IMR-90 (cell line): ENCODE measurements at regions not wholly inside any gene's neighbourhood (a gene's known extent, or its start where the extent isn't known, plus 50 kb on each side); places are given as distances from the start of the nearest gene placed in this dataset.

Experiments
- ATAC-seq: fragments of 200-7000 bp; cut with Tn5 transposase; 2 replicates; pipeline ENCODE4 v1.9.1; 2020; ENCODE audit warnings: low read depth, mild to moderate bottlenecking, moderate library complexity
- BruUV-seq: library from RNA; stranded (reverse); fragments of 400-500 nt; replicated peaks from 2 replicates; lab custom pipeline; 2021; lab: Mats Ljungman, UMichigan
- CTCF ChIA-PET: fragments of 300-600 bp; formaldehyde crosslinking; extraction: SDS; loops from one replicate; lab custom pipeline; 2021; ENCODE audit warnings: antibody characterized with exemption; lab: Yijun Ruan, JAX
- POLR2A ChIA-PET: fragments of 300-600 bp; sonication (Branson Sonifier 250); formaldehyde crosslinking; loops from one replicate; lab custom pipeline; 2022; ENCODE audit warnings: antibody characterized with exemption; ENCODE audit not compliant: unreplicated experiment; lab: Charles Lee
- DNase-seq: peaks from one replicate; pipeline ENCODE4 v3.0.0; 2013
- H2AFZ ChIP-seq: replicated peaks from 2 replicates; pipeline ENCODE3; 2013; ENCODE audit warnings: low read length, mild to moderate bottlenecking; ENCODE audit not compliant: poor library complexity
- H2AK5ac ChIP-seq: 2 replicates; pipeline ENCODE4 v1.6.1; 2013; ENCODE audit warnings: low read depth, low read length, inconsistent platforms
- H2AK9ac ChIP-seq: replicated peaks from 2 replicates; pipeline ENCODE3; 2013; ENCODE audit warnings: mild to moderate bottlenecking, low read depth, low read length, moderate library complexity; ENCODE audit not compliant: poor library complexity
- H2BK120ac ChIP-seq: 2 replicates; pipeline ENCODE4 v1.6.1; 2013; ENCODE audit warnings: low read depth, low read length, inconsistent platforms
- H2BK15ac ChIP-seq: 3 replicates; pipeline ENCODE4 v1.6.1; 2013; ENCODE audit warnings: low read depth, low read length, inconsistent platforms
- H2BK20ac ChIP-seq: 2 replicates; pipeline ENCODE4 v1.6.1; 2013; ENCODE audit warnings: low read depth, mild to moderate bottlenecking, inconsistent platforms, low read length, moderate library complexity
- H2BK5ac ChIP-seq: 2 replicates; pipeline ENCODE4 v1.6.1; 2013; ENCODE audit warnings: mild to moderate bottlenecking, low read depth, low read length, inconsistent platforms; ENCODE audit not compliant: poor library complexity, severe bottlenecking
- H3K14ac ChIP-seq: replicated peaks from 2 replicates; pipeline ENCODE4 v1.6.1; 2013; ENCODE audit warnings: low read depth, low read length, inconsistent platforms
- H3K18ac ChIP-seq: 2 replicates; pipeline ENCODE4 v1.6.1; 2013; ENCODE audit warnings: low read depth, low read length, control low read depth
- H3K23ac ChIP-seq: 2 replicates; pipeline ENCODE4 v1.6.1; 2013; ENCODE audit warnings: low read depth, low read length, inconsistent platforms
- H3K27ac ChIP-seq: 2 replicates; pipeline ENCODE4 v1.5.1; 2013; ENCODE audit warnings: mild to moderate bottlenecking, control low read depth, low read length; ENCODE audit not compliant: insufficient read depth
- H3K27me3 ChIP-seq: 2 replicates; pipeline ENCODE4 v1.6.1; 2013; ENCODE audit warnings: low read length; ENCODE audit not compliant: control insufficient read depth, insufficient read depth
- H3K36me3 ChIP-seq: 2 replicates; pipeline ENCODE4 v1.6.1; 2013; ENCODE audit warnings: low read length, mixed read lengths; ENCODE audit not compliant: control insufficient read depth, insufficient read depth
- H3K4ac ChIP-seq: 2 replicates; pipeline ENCODE4 v1.6.1; 2013; ENCODE audit warnings: low read depth, low read length, inconsistent platforms
- H3K4me1 ChIP-seq: 2 replicates; pipeline ENCODE4 v1.6.1; 2013; ENCODE audit warnings: low read length, mixed read lengths; ENCODE audit not compliant: control insufficient read depth, insufficient read depth
- H3K4me2 ChIP-seq: 2 replicates; pipeline ENCODE4 v1.6.1; 2013; ENCODE audit warnings: low read depth, mild to moderate bottlenecking, control low read depth, low read length, moderate library complexity
- H3K4me3 ChIP-seq: 2 replicates; pipeline ENCODE4 v1.5.1; 2013; ENCODE audit warnings: low read depth, mild to moderate bottlenecking, control low read depth, low read length, moderate library complexity; ENCODE audit not compliant: insufficient read depth
- H3K56ac ChIP-seq: 2 replicates; pipeline ENCODE4 v1.6.1; 2013; ENCODE audit warnings: low read length, inconsistent platforms; ENCODE audit not compliant: insufficient read depth; ENCODE audit errors: extremely low read depth
- H3K79me1 ChIP-seq, 2 experiments: 2 replicates each; pipeline ENCODE4 v1.6.1; 2013; ENCODE audit warnings: low read length in 2 of 2, inconsistent platforms in 1 of 2, low read depth in 1 of 2
- H3K9ac ChIP-seq: 2 replicates; pipeline ENCODE4 v1.6.1; 2013; ENCODE audit warnings: low read depth, low read length, control low read depth
- H3K9me1 ChIP-seq: 2 replicates; pipeline ENCODE4 v1.6.1; 2013; ENCODE audit warnings: low read length, inconsistent platforms; ENCODE audit not compliant: insufficient read depth
- H3K9me3 ChIP-seq: 2 replicates; pipeline ENCODE4 v1.6.1; 2013; ENCODE audit warnings: low read length; ENCODE audit not compliant: control insufficient read depth, insufficient read depth
- H4K20me1 ChIP-seq: 2 replicates; pipeline ENCODE4 v1.6.1; 2013; ENCODE audit warnings: low read length, inconsistent platforms; ENCODE audit not compliant: insufficient read depth
- H4K5ac ChIP-seq: 2 replicates; pipeline ENCODE4 v1.6.1; 2013; ENCODE audit warnings: mild to moderate bottlenecking, low read depth, low read length, control low read depth
- H4K8ac ChIP-seq, 2 experiments: 2 replicates each; pipeline ENCODE4 v1.6.1; 2013; ENCODE audit warnings: low read depth in 2 of 2, low read length in 2 of 2, control low read depth in 1 of 2, inconsistent platforms in 1 of 2
- H4K91ac ChIP-seq: 2 replicates; pipeline ENCODE4 v1.6.1; 2013; ENCODE audit warnings: low read depth, low read length, inconsistent platforms; ENCODE audit not compliant: insufficient read depth
- BHLHE40 ChIP-seq: fragments of 150-350 bp; IDR thresholded peaks from 2 replicates; pipeline ENCODE4 v1.6.1; 2016; ENCODE audit warnings: mild to moderate bottlenecking, low read depth, low read length
- CEBPB ChIP-seq: IDR thresholded peaks from 2 replicates; pipeline ENCODE4 v1.6.1; 2012; ENCODE audit warnings: low read depth, low read length, improper control_type of control experiment
- CHD1 ChIP-seq: IDR thresholded peaks from 2 replicates; pipeline ENCODE4 v1.6.1; 2012; ENCODE audit warnings: low read depth, low read length, improper control_type of control experiment
- CTCF ChIP-seq: conservative IDR thresholded peaks from 2 replicates; pipeline ENCODE4 v1.5.1; 2012; ENCODE audit warnings: mild to moderate bottlenecking, low read depth, low read length, improper control_type of control experiment
- MAFK ChIP-seq: IDR thresholded peaks from 2 replicates; pipeline ENCODE4 v1.6.1; 2012; ENCODE audit warnings: low read depth, low read length, improper control_type of control experiment
- MAZ ChIP-seq: IDR thresholded peaks from 2 replicates; pipeline ENCODE4 v1.6.1; 2012; ENCODE audit warnings: low read depth, mild to moderate bottlenecking, low read length, improper control_type of control experiment, moderate library complexity, borderline replicate concordance
- MXI1 ChIP-seq: IDR thresholded peaks from 2 replicates; pipeline ENCODE4 v1.6.1; 2012; ENCODE audit warnings: low read depth, mild to moderate bottlenecking, low read length, moderate library complexity, borderline replicate concordance
- RCOR1 ChIP-seq: IDR thresholded peaks from 2 replicates; pipeline ENCODE4 v1.6.1; 2012; ENCODE audit warnings: mild to moderate bottlenecking, low read length, improper control_type of control experiment; ENCODE audit not compliant: insufficient replicate concordance
- RFX5 ChIP-seq: IDR thresholded peaks from 2 replicates; pipeline ENCODE4 v1.8.0; 2012; ENCODE audit warnings: low read depth, mild to moderate bottlenecking, low read length, moderate library complexity
- USF2 ChIP-seq: fragments of 150-350 bp; IDR thresholded peaks from 2 replicates; pipeline ENCODE4 v1.6.1; 2017; ENCODE audit warnings: mild to moderate bottlenecking, antibody characterized with exemption, low read length, low read depth
- WGBS, 2 experiments: methylation state at CpG; one replicate each; pipeline versions ENCODE4 v1.1.5 to v1.1.7; 2013; ENCODE audit warnings: missing lambda C conversion rate in 2 of 2; ENCODE audit not compliant: insufficient read length in 1 of 2; ENCODE audit errors: extremely low coverage in 2 of 2; 5-methylcytosine and 5-hydroxymethylcytosine counted together
- dilution Hi-C: fragments of 300-500 bp; cut with HindIII; formaldehyde crosslinking; loops from one replicate; pipeline ENCODE4 v1.14.3; 2018; ENCODE audit warnings: low sequenced_read_pairs; ENCODE audit not compliant: unreplicated experiment
- in situ Hi-C: fragments of 300-500 bp; cut with MboI; formaldehyde crosslinking; loops from 3 replicates; pipeline ENCODE4 v1.14.3; 2019; ENCODE audit warnings: low sequenced_read_pairs, inconsistent platforms, mixed read lengths
- intact Hi-C: fragments of 100-400 bp; cut with micrococcal nuclease; formaldehyde crosslinking; loops from 2 replicates; pipeline ENCODE4 v1.10.0; 2022

- dilution Hi-C loops, result no loop called here
- WGBS, 2 experiments, result 60% methylated on average over 1 of the region's 2 CpGs; no CpG with 5 or more reads in 1 of the 2 experiments
Measured at GRCh38 chr12:110998971-110999370, 78.6 kb upstream of the MYL2 start.

More at GRCh38 chr12:110998971-110999370, 78.6 kb upstream of the MYL2 start:
- BruUV-seq, result no TSS peak
- Histone ChIP-seq H3K4me2 (no peak overlapping the region), H4K20me1 (no peaks in the 10 kb centered on the region), H3K4ac (no peak overlapping the region), H2AFZ (no peak overlapping the region), H3K56ac (no peak overlapping the region), H2AK9ac (no peak overlapping the region), H4K5ac (no peak overlapping the region), H4K8ac (no peak overlapping the region), H3K4me3 (no peak overlapping the region), H3K9me1 (no peaks in the 10 kb centered on the region), H3K27me3 (no peaks in the 10 kb centered on the region), H3K27ac (no peak overlapping the region), H2BK15ac (no peak overlapping the region), H3K18ac (no peak overlapping the region), H3K23ac (no peak overlapping the region), H4K91ac (no peak overlapping the region), H2BK5ac (no peak overlapping the region), H2BK120ac (no peak overlapping the region), H2BK20ac (no peak overlapping the region), H2AK5ac (no peak overlapping the region), H3K79me1 (no peaks in the 10 kb centered on the region), H3K9ac (no peak overlapping the region), H3K36me3 (no peaks in the 10 kb centered on the region), H3K4me1 (no peaks in the 10 kb centered on the region), H3K9me3 (peaks cover 10% of the 10 kb centered on the region), H3K14ac (no peak overlapping the region)
- CTCF ChIA-PET, result no interaction called here
- in situ Hi-C loops (no loop called here), intact Hi-C loops (no loop called here)
- TF ChIP-seq USF2 (no peak), CTCF (no peak), MAFK (no peak), MAZ (no peak), CEBPB (no peak), CHD1 (no peak), BHLHE40 (no peak), RCOR1 (no peak), MXI1 (no peak), RFX5 (no peak)
- POLR2A ChIA-PET, result no interaction called here
- ATAC-seq, result no peak
- no peak for DNase-seq
